ENCODE measurements at regions not wholly inside any gene's neighbourhood (a gene's known extent, or its start where the extent isn't known, plus 50 kb on each side); places are given as distances from the start of the nearest gene placed in this dataset.

- H3K27me3 ChIP-seq (ENCODE audit: control insufficient read depth, insufficient read depth, low read length): no peaks in the 10 kb centered on the region
- WGBS (ENCODE audit: insufficient coverage, insufficient read length): no CpG with 5 or more reads among the region's 4 CpGs
- no peak overlapping the region for H3K4me3 ChIP-seq (ENCODE audit: low read length)
- H3K27ac ChIP-seq (ENCODE audit: low read length): no peak overlapping the region
- H3K36me3 ChIP-seq (ENCODE audit: control insufficient read depth, insufficient read depth, low read length): no peaks in the 10 kb centered on the region
- DNase-seq (ENCODE audit: low read depth, low spot score): no peak
- H3K9me3 ChIP-seq (ENCODE audit: control insufficient read depth, insufficient read depth, low read length): no peaks in the 10 kb centered on the region
- H3K4me1 ChIP-seq (ENCODE audit: control insufficient read depth, insufficient read depth, low read length): no peaks in the 10 kb centered on the region
Observed at GRCh38 chr1:177440821-177441220, 270.1 kb downstream of the BRINP2 start.

GRCh38 chr1:177439301-177439700, 268.5 kb downstream of the BRINP2 start:
- Histone ChIP-seq H3K27ac (ENCODE audit: low read length) (no peak overlapping the region), H3K4me1 (ENCODE audit: control insufficient read depth, insufficient read depth, low read length) (no peaks in the 10 kb centered on the region), H3K36me3 (ENCODE audit: control insufficient read depth, insufficient read depth, low read length) (no peaks in the 10 kb centered on the region), H3K9me3 (ENCODE audit: control insufficient read depth, insufficient read depth, low read length) (no peaks in the 10 kb centered on the region), H3K4me3 (ENCODE audit: low read length) (no peak overlapping the region), H3K27me3 (ENCODE audit: control insufficient read depth, insufficient read depth, low read length) (no peaks in the 10 kb centered on the region)
- no peak for DNase-seq (ENCODE audit: low read depth, low spot score)

GRCh38 chr1:177435364-177435763, 264.6 kb downstream of the BRINP2 start:
- H3K9me3 ChIP-seq (ENCODE audit: control insufficient read depth, insufficient read depth, low read length): no peaks in the 10 kb centered on the region

GRCh38 chr1:177432897-177433296, 262.1 kb downstream of the BRINP2 start:
- Histone ChIP-seq H3K4me3 (ENCODE audit: low read length) (no peak overlapping the region), H3K27ac (ENCODE audit: low read length) (no peak overlapping the region), H3K27me3 (ENCODE audit: control insufficient read depth, insufficient read depth, low read length) (no peaks in the 10 kb centered on the region), H3K4me1 (ENCODE audit: control insufficient read depth, insufficient read depth, low read length) (no peaks in the 10 kb centered on the region), H3K36me3 (ENCODE audit: control insufficient read depth, insufficient read depth, low read length) (no peaks in the 10 kb centered on the region), H3K9me3 (ENCODE audit: control insufficient read depth, insufficient read depth, low read length) (no peaks in the 10 kb centered on the region)
- WGBS (ENCODE audit: insufficient coverage, insufficient read length): no CpG with 5 or more reads among the region's 1 CpG
- DNase-seq (ENCODE audit: low read depth, low spot score): no peak

More at GRCh38 chr1:177435364-177435763, 264.6 kb downstream of the BRINP2 start:
- no CpG with 5 or more reads among the region's 1 CpG for WGBS (ENCODE audit: insufficient coverage, insufficient read length)
- no peak for DNase-seq (ENCODE audit: low read depth, low spot score)
- no peak overlapping the region for H3K4me3 ChIP-seq (ENCODE audit: low read length)
- H3K4me1 ChIP-seq (ENCODE audit: control insufficient read depth, insufficient read depth, low read length): no peaks in the 10 kb centered on the region
- H3K27me3 ChIP-seq (ENCODE audit: control insufficient read depth, insufficient read depth, low read length): no peaks in the 10 kb centered on the region
- no peaks in the 10 kb centered on the region for H3K36me3 ChIP-seq (ENCODE audit: control insufficient read depth, insufficient read depth, low read length)
- H3K27ac ChIP-seq (ENCODE audit: low read length): no peak overlapping the region

- Histone ChIP-seq H3K36me3 (ENCODE audit: control insufficient read depth, insufficient read depth, low read length) (no peaks in the 10 kb centered on the region), H3K4me3 (ENCODE audit: low read length) (no peak overlapping the region), H3K27me3 (ENCODE audit: control insufficient read depth, insufficient read depth, low read length) (no peaks in the 10 kb centered on the region), H3K9me3 (ENCODE audit: control insufficient read depth, insufficient read depth, low read length) (no peaks in the 10 kb centered on the region), H3K27ac (ENCODE audit: low read length) (no peak overlapping the region), H3K4me1 (ENCODE audit: control insufficient read depth, insufficient read depth, low read length) (no peaks in the 10 kb centered on the region)
- no CpG with 5 or more reads among the region's 1 CpG for WGBS (ENCODE audit: insufficient coverage, insufficient read length)
- no peak for DNase-seq (ENCODE audit: low read depth, low spot score)
Observed at GRCh38 chr1:177431123-177431522, 260.4 kb downstream of the BRINP2 start.

GRCh38 chr1:177429234-177429633, 258.5 kb downstream of the BRINP2 start:
- Histone ChIP-seq H3K36me3 (ENCODE audit: control insufficient read depth, insufficient read depth, low read length) (no peaks in the 10 kb centered on the region), H3K9me3 (ENCODE audit: control insufficient read depth, insufficient read depth, low read length) (no peaks in the 10 kb centered on the region)
- WGBS (ENCODE audit: insufficient coverage, insufficient read length): no CpG with 5 or more reads among the region's 2 CpGs

GRCh38 chr1:177427811-177428210, 257.1 kb downstream of the BRINP2 start:
- no peak overlapping the region for H3K27ac ChIP-seq (ENCODE audit: low read length)
- no CpG with 5 or more reads among the region's 1 CpG for WGBS (ENCODE audit: insufficient coverage, insufficient read length)
- no peak for DNase-seq (ENCODE audit: low read depth, low spot score)
- H3K4me3 ChIP-seq (ENCODE audit: low read length): no peak overlapping the region
- H3K4me1 ChIP-seq (ENCODE audit: control insufficient read depth, insufficient read depth, low read length): no peaks in the 10 kb centered on the region
- H3K36me3 ChIP-seq (ENCODE audit: control insufficient read depth, insufficient read depth, low read length): no peaks in the 10 kb centered on the region
- H3K9me3 ChIP-seq (ENCODE audit: control insufficient read depth, insufficient read depth, low read length): no peaks in the 10 kb centered on the region
- H3K27me3 ChIP-seq (ENCODE audit: control insufficient read depth, insufficient read depth, low read length): no peaks in the 10 kb centered on the region

More at GRCh38 chr1:177429234-177429633, 258.5 kb downstream of the BRINP2 start:
- H3K27me3 ChIP-seq (ENCODE audit: control insufficient read depth, insufficient read depth, low read length): no peaks in the 10 kb centered on the region
- no peaks in the 10 kb centered on the region for H3K4me1 ChIP-seq (ENCODE audit: control insufficient read depth, insufficient read depth, low read length)
- DNase-seq (ENCODE audit: low read depth, low spot score): no peak
- H3K4me3 ChIP-seq (ENCODE audit: low read length): no peak overlapping the region
- H3K27ac ChIP-seq (ENCODE audit: low read length): no peak overlapping the region

- Histone ChIP-seq H3K4me1 (ENCODE audit: control insufficient read depth, insufficient read depth, low read length) (no peaks in the 10 kb centered on the region), H3K4me3 (ENCODE audit: low read length) (no peak overlapping the region), H3K9me3 (ENCODE audit: control insufficient read depth, insufficient read depth, low read length) (no peaks in the 10 kb centered on the region), H3K27ac (ENCODE audit: low read length) (no peak overlapping the region), H3K27me3 (ENCODE audit: control insufficient read depth, insufficient read depth, low read length) (no peaks in the 10 kb centered on the region), H3K36me3 (ENCODE audit: control insufficient read depth, insufficient read depth, low read length) (no peaks in the 10 kb centered on the region)
- DNase-seq (ENCODE audit: low read depth, low spot score): no peak
- no CpG with 5 or more reads among the region's 1 CpG for WGBS (ENCODE audit: insufficient coverage, insufficient read length)
Observed at GRCh38 chr1:177426497-177426896, 255.7 kb downstream of the BRINP2 start.

GRCh38 chr1:177425199-177425598, 254.4 kb downstream of the BRINP2 start:
- no peak for DNase-seq (ENCODE audit: low read depth, low spot score)
- Histone ChIP-seq H3K4me1 (ENCODE audit: control insufficient read depth, insufficient read depth, low read length) (no peaks in the 10 kb centered on the region), H3K27me3 (ENCODE audit: control insufficient read depth, insufficient read depth, low read length) (no peaks in the 10 kb centered on the region), H3K27ac (ENCODE audit: low read length) (no peak overlapping the region), H3K4me3 (ENCODE audit: low read length) (no peak overlapping the region), H3K36me3 (ENCODE audit: control insufficient read depth, insufficient read depth, low read length) (no peaks in the 10 kb centered on the region), H3K9me3 (ENCODE audit: control insufficient read depth, insufficient read depth, low read length) (no peaks in the 10 kb centered on the region)
- WGBS (ENCODE audit: insufficient coverage, insufficient read length): no CpG with 5 or more reads among the region's 8 CpGs

GRCh38 chr1:177424744-177425143, 254.0 kb downstream of the BRINP2 start:
- H3K4me1 ChIP-seq (ENCODE audit: control insufficient read depth, insufficient read depth, low read length): no peaks in the 10 kb centered on the region
- no peak for DNase-seq (ENCODE audit: low read depth, low spot score)
- H3K27ac ChIP-seq (ENCODE audit: low read length): no peak overlapping the region

GRCh38 chr1:177423090-177423489, 252.3 kb downstream of the BRINP2 start:
- no CpG with 5 or more reads among the region's 2 CpGs for WGBS (ENCODE audit: insufficient coverage, insufficient read length)

More at GRCh38 chr1:177424744-177425143, 254.0 kb downstream of the BRINP2 start:
- H3K27me3 ChIP-seq (ENCODE audit: control insufficient read depth, insufficient read depth, low read length): no peaks in the 10 kb centered on the region
- H3K36me3 ChIP-seq (ENCODE audit: control insufficient read depth, insufficient read depth, low read length): no peaks in the 10 kb centered on the region
- no peak overlapping the region for H3K4me3 ChIP-seq (ENCODE audit: low read length)
- H3K9me3 ChIP-seq (ENCODE audit: control insufficient read depth, insufficient read depth, low read length): no peaks in the 10 kb centered on the region

More at GRCh38 chr1:177423090-177423489, 252.3 kb downstream of the BRINP2 start:
- Histone ChIP-seq H3K4me3 (ENCODE audit: low read length) (no peak overlapping the region), H3K36me3 (ENCODE audit: control insufficient read depth, insufficient read depth, low read length) (no peaks in the 10 kb centered on the region), H3K9me3 (ENCODE audit: control insufficient read depth, insufficient read depth, low read length) (no peaks in the 10 kb centered on the region), H3K4me1 (ENCODE audit: control insufficient read depth, insufficient read depth, low read length) (no peaks in the 10 kb centered on the region), H3K27ac (ENCODE audit: low read length) (no peak overlapping the region), H3K27me3 (ENCODE audit: control insufficient read depth, insufficient read depth, low read length) (no peaks in the 10 kb centered on the region)
- DNase-seq (ENCODE audit: low read depth, low spot score): no peak
